WTC11 (cell line): ENCODE measurements at regions not wholly inside any gene's neighbourhood (a gene's known extent, or its start where the extent isn't known, plus 50 kb on each side); places are given as distances from the start of the nearest gene placed in this dataset.
A peak's percentile ranks its signal among the peaks of the same experiment; 100 is the strongest.
"Not testable (repeated sequence)": the region's sequence is repeated elsewhere in the genome, so short reads cannot be mapped to it uniquely, and the experiment has no call there.

Experiments
- ATAC-seq: fragments of 200-7000 bp; cut with Tn5 transposase; 2 replicates; pipeline ENCODE4 v1.10.0; 2021; ENCODE audit warnings: mild to moderate bottlenecking, moderate library complexity
- CTCF ChIA-PET: fragments of 300-600 bp; sonication (Branson Sonifier 250); formaldehyde crosslinking; loops from one replicate; lab custom pipeline; 2021; ENCODE audit warnings: antibody characterized with exemption; lab: Charles Lee
- POLR2A ChIA-PET: fragments of 350-600 bp; sonication (Branson Sonifier 250); formaldehyde crosslinking; loops from one replicate; lab custom pipeline; 2021; ENCODE audit warnings: antibody characterized with exemption; lab: Charles Lee
- DNase-seq: peaks from one replicate; pipeline ENCODE4 v3.0.0; 2021; ENCODE audit warnings: low spot score
- H3K27ac Mint-ChIP-seq: 2 replicates; pipeline ENCODE4 v1.8.0; 2021; ENCODE audit warnings: mixed read lengths
- H3K27me3 Mint-ChIP-seq: 2 replicates; pipeline ENCODE4 v1.8.0; 2021; ENCODE audit warnings: low read depth, mild to moderate bottlenecking, moderate library complexity, mixed read lengths
- H3K36me3 Mint-ChIP-seq: 2 replicates; pipeline ENCODE4 v1.8.0; 2021; ENCODE audit warnings: mixed read lengths
- H3K4me1 Mint-ChIP-seq: 2 replicates; pipeline ENCODE4 v1.8.0; 2022; ENCODE audit warnings: mixed read lengths
- H3K4me3 Mint-ChIP-seq: 2 replicates; pipeline ENCODE4 v1.8.0; 2021; ENCODE audit warnings: mild to moderate bottlenecking, moderate library complexity, mixed read lengths
- H3K9me3 Mint-ChIP-seq: 2 replicates; pipeline ENCODE4 v1.8.0; 2021; ENCODE audit warnings: mixed read lengths
- ATF6 ChIP-seq: sonication (generic); formaldehyde crosslinking; IDR thresholded peaks from 2 replicates; pipeline ENCODE4 v1.8.1; 2023; ENCODE audit warnings: mild to moderate bottlenecking, missing genetic modification reagents
- CBFB ChIP-seq: sonication (generic); formaldehyde crosslinking; IDR thresholded peaks from 2 replicates; pipeline ENCODE4 v1.8.1; 2022; ENCODE audit warnings: mild to moderate bottlenecking, low read depth, missing genetic modification reagents
- ESRRA ChIP-seq: sonication (generic); formaldehyde crosslinking; IDR thresholded peaks from 2 replicates; pipeline ENCODE4 v1.8.1; 2022; ENCODE audit warnings: mild to moderate bottlenecking, missing genetic modification reagents, borderline replicate concordance
- ETV6 ChIP-seq: sonication (generic); formaldehyde crosslinking; IDR thresholded peaks from 2 replicates; pipeline ENCODE4 v1.8.1; 2022; ENCODE audit warnings: mild to moderate bottlenecking, missing genetic modification reagents
- GTF2I ChIP-seq: fragments of 250-450 bp; sonication (Bioruptor Pico); conservative IDR thresholded peaks from 2 replicates; pipeline ENCODE4 v1.4.0; 2021; ENCODE audit warnings: mild to moderate bottlenecking
- JUN ChIP-seq: sonication (generic); formaldehyde crosslinking; IDR thresholded peaks from 2 replicates; pipeline ENCODE4 v1.8.0; 2023; ENCODE audit warnings: mild to moderate bottlenecking, missing genetic modification reagents
- NR1H2 ChIP-seq: sonication (generic); formaldehyde crosslinking; IDR thresholded peaks from 2 replicates; pipeline ENCODE4 v1.9.0; 2021; ENCODE audit warnings: mild to moderate bottlenecking, moderate library complexity, missing genetic modification reagents
- NR2C2 ChIP-seq: sonication (generic); formaldehyde crosslinking; IDR thresholded peaks from 2 replicates; pipeline ENCODE4 v1.8.0; 2022; ENCODE audit warnings: mild to moderate bottlenecking, missing genetic modification reagents
- PRDM15 ChIP-seq: sonication (generic); formaldehyde crosslinking; IDR thresholded peaks from 2 replicates; pipeline ENCODE4 v1.8.0; 2022; ENCODE audit warnings: missing genetic modification reagents
- RELA ChIP-seq: sonication (generic); formaldehyde crosslinking; IDR thresholded peaks from 2 replicates; pipeline ENCODE4 v1.8.1; 2022; ENCODE audit warnings: missing genetic modification reagents, mild to moderate bottlenecking, borderline replicate concordance
- ZNF121 ChIP-seq: sonication (generic); formaldehyde crosslinking; IDR thresholded peaks from 2 replicates; pipeline ENCODE4 v1.8.0; 2023; ENCODE audit warnings: missing genetic modification reagents
- TF ChIP-seq, protein P1 (sequence below): sonication (generic); formaldehyde crosslinking; conservative IDR thresholded peaks from 2 replicates; pipeline ENCODE4 v1.8.1; 2023; ENCODE audit warnings: mild to moderate bottlenecking, low read depth, missing genetic modification reagents, moderate library complexity
- TF ChIP-seq, protein P2 (sequence below): sonication (generic); formaldehyde crosslinking; IDR thresholded peaks from 2 replicates; pipeline ENCODE4 v1.8.1; 2023; ENCODE audit warnings: mild to moderate bottlenecking, moderate library complexity, missing genetic modification reagents
- TF ChIP-seq, protein P3 (sequence below): fragments of 250-450 bp; sonication (Bioruptor Pico); IDR thresholded peaks from 2 replicates; pipeline ENCODE4 v1.9.0; 2021; ENCODE audit warnings: mild to moderate bottlenecking, borderline replicate concordance

DNA sequence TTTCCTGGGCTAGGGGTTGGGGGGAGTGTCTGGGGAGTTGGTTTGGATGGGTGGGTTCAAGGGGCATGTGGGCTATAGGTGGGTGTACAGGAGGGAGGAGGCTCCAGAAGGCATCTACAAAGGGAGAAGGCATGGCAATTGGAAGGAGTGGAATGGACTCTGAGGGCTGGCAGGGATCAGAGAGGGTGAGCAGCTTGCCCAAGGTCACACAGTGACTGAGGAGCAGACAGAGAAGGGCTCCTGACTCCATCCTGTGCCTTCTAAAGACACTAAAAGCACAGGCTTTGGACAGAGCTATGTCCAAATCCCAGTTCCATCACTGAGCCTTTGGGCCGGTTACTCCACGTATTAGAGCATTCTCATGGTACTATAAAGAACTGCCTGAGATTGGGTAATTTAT is 151.8 kb downstream of the PTPRU start (continued):
- TF ChIP-seq, protein P1, sequence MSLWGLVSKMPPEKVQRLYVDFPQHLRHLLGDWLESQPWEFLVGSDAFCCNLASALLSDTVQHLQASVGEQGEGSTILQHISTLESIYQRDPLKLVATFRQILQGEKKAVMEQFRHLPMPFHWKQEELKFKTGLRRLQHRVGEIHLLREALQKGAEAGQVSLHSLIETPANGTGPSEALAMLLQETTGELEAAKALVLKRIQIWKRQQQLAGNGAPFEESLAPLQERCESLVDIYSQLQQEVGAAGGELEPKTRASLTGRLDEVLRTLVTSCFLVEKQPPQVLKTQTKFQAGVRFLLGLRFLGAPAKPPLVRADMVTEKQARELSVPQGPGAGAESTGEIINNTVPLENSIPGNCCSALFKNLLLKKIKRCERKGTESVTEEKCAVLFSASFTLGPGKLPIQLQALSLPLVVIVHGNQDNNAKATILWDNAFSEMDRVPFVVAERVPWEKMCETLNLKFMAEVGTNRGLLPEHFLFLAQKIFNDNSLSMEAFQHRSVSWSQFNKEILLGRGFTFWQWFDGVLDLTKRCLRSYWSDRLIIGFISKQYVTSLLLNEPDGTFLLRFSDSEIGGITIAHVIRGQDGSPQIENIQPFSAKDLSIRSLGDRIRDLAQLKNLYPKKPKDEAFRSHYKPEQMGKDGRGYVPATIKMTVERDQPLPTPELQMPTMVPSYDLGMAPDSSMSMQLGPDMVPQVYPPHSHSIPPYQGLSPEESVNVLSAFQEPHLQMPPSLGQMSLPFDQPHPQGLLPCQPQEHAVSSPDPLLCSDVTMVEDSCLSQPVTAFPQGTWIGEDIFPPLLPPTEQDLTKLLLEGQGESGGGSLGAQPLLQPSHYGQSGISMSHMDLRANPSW: no peak
- no peak for TF ChIP-seq NR2C2 (CRISPR knock-in tag)
- TF ChIP-seq, all 79 proteins: peak for 0

DNA sequence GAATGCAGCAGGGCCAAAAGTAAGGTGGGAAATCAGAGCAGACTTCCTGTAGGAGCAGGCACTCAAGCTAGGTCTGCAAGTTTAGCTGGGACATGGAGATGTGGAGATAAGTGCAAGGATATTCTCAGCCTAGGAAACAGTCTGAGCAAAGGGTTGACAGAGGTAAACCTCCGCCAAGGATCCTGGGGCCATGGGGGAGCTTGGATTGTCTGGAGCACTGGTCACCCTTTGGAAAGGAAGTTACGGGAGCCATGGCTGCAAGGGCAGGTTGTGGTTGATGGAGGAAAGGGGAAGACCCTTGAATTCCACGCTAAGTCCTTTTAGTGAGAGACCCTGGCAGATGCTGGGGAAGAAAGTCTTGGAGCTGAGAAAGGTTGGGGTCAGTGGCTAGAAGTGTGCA is 150.9 kb downstream of the PTPRU start:
- H3K27me3 Mint-ChIP-seq: no peaks in the 10 kb centered on the region

DNA sequence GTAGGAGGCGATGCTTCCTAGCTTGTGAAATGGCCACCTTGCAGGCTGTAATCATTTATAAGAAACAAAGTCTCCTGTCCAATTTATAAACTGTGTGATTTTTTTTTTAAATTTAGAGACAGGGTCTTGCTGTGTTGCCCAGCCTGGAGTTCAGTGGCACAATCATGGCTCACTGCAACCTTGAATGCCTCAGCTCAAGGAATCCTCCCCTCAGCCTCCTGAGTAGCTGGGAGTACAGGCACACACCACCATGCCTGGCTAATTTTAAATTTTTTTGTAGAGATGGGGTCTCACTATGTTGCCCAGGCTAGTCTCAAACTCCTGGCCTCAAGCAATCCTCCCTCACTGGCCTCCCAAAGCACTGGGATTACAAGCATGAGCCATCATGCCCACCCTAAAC is 150.1 kb downstream of the PTPRU start:
- H3K4me3 Mint-ChIP-seq, POLR2A ChIA-PET, H3K36me3 Mint-ChIP-seq: not testable (repeated sequence)

More for the DNA sequence above, 150.9 kb downstream of the PTPRU start:
- Mint-ChIP-seq H3K36me3 (no peaks in the 10 kb centered on the region), H3K4me1 (peaks cover 8% of the 10 kb centered on the region), H3K9me3 (no peaks in the 10 kb centered on the region; the same call in 1 of the 2 replicates), H3K27ac (no peak overlapping the region), H3K4me3 (no peak overlapping the region)
- CTCF ChIA-PET: no interaction called here
- POLR2A ChIA-PET: no interaction called here
- DNase-seq: no peak
- TF ChIP-seq RELA (no peak), GTF2I (CRISPR knock-in tag) (no peak), JUN (CRISPR knock-in tag) (no peak), ETV6 (CRISPR knock-in tag) (no peak), ESRRA (CRISPR knock-in tag) (no peak), NR1H2 (CRISPR knock-in tag) (no peak)
- TF ChIP-seq, protein P2, sequence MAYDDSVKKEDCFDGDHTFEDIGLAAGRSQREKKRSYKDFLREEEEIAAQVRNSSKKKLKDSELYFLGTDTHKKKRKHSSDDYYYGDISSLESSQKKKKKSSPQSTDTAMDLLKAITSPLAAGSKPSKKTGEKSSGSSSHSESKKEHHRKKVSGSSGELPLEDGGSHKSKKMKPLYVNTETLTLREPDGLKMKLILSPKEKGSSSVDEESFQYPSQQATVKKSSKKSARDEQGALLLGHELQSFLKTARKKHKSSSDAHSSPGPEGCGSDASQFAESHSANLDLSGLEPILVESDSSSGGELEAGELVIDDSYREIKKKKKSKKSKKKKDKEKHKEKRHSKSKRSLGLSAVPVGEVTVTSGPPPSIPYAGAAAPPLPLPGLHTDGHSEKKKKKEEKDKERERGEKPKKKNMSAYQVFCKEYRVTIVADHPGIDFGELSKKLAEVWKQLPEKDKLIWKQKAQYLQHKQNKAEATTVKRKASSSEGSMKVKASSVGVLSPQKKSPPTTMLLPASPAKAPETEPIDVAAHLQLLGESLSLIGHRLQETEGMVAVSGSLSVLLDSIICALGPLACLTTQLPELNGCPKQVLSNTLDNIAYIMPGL (CRISPR knock-in tag): no peak
- ATAC-seq: no peak

DNA sequence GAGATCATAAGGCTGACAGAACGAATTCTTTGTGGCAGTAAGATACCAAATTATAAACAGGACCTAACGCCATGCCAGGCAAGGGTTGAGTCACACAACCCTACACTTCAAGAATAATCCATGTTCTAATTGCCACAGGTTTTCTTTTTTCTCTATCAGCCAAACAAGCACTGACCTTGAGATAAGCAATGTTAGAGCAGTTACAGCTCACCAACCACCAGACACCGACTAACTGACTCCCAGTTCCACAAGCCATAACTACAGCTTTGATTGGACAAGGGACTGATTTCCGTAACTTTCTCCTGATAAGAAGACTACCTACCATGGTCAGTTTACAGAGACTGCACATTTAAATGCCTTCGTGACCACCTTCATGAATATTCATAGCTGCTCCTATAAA is 149.6 kb downstream of the PTPRU start:
- Mint-ChIP-seq H3K27me3 (no peaks in the 10 kb centered on the region), H3K4me1 (peaks cover 8% of the 10 kb centered on the region), H3K9me3 (peaks cover under 1% of the 10 kb centered on the region; the same call in 1 of the 2 replicates), H3K4me3 (no peak overlapping the region), H3K27ac (no peak overlapping the region), H3K36me3 (no peaks in the 10 kb centered on the region)
- ChIA-PET CTCF (interaction anchor here (1.4 to 1.9 kb wide), 2 partner anchors 11 to 30 kb away, joined by 4 to 7 read pairs; no protein-coding TSS in a partner anchor), POLR2A (no interaction called here)
- no peak for DNase-seq
- ATAC-seq: no peak
- TF ChIP-seq PRDM15 (CRISPR knock-in tag): no peak
- TF ChIP-seq CBFB (CRISPR knock-in tag): no peak
- TF ChIP-seq ATF6 (CRISPR knock-in tag): no peak
- TF ChIP-seq, protein P3, sequence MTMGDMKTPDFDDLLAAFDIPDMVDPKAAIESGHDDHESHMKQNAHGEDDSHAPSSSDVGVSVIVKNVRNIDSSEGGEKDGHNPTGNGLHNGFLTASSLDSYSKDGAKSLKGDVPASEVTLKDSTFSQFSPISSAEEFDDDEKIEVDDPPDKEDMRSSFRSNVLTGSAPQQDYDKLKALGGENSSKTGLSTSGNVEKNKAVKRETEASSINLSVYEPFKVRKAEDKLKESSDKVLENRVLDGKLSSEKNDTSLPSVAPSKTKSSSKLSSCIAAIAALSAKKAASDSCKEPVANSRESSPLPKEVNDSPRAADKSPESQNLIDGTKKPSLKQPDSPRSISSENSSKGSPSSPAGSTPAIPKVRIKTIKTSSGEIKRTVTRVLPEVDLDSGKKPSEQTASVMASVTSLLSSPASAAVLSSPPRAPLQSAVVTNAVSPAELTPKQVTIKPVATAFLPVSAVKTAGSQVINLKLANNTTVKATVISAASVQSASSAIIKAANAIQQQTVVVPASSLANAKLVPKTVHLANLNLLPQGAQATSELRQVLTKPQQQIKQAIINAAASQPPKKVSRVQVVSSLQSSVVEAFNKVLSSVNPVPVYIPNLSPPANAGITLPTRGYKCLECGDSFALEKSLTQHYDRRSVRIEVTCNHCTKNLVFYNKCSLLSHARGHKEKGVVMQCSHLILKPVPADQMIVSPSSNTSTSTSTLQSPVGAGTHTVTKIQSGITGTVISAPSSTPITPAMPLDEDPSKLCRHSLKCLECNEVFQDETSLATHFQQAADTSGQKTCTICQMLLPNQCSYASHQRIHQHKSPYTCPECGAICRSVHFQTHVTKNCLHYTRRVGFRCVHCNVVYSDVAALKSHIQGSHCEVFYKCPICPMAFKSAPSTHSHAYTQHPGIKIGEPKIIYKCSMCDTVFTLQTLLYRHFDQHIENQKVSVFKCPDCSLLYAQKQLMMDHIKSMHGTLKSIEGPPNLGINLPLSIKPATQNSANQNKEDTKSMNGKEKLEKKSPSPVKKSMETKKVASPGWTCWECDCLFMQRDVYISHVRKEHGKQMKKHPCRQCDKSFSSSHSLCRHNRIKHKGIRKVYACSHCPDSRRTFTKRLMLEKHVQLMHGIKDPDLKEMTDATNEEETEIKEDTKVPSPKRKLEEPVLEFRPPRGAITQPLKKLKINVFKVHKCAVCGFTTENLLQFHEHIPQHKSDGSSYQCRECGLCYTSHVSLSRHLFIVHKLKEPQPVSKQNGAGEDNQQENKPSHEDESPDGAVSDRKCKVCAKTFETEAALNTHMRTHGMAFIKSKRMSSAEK: no peak
- TF ChIP-seq, protein P2 (CRISPR knock-in tag): no peak

More for the DNA sequence above, 150.1 kb downstream of the PTPRU start:
- H3K4me1 Mint-ChIP-seq, H3K27me3 Mint-ChIP-seq, H3K27ac Mint-ChIP-seq, ATAC-seq, H3K9me3 Mint-ChIP-seq, DNase-seq: not testable (repeated sequence)
- CTCF ChIA-PET: interaction anchor here (1.4 kb wide), 1 partner anchor 29 kb away, joined by 4 read pairs; no protein-coding TSS in a partner anchor
- peak; percentile 60; the same call in 1 of the 2 replicates for TF ChIP-seq ZNF121
